OCI-LY7 (cell line): ENCODE measurements at regions not wholly inside any gene's neighbourhood (a gene's known extent, or its start where the extent isn't known, plus 50 kb on each side); places are given as distances from the start of the nearest gene placed in this dataset.

Experiments used
- BruUV-seq: library from RNA; stranded (reverse); fragments of 400-500 nt; replicated peaks from 2 replicates; lab custom pipeline; 2021; lab: Mats Ljungman, UMichigan
- CTCF ChIA-PET: fragments of 300-600 bp; sonication (Branson Sonifier 250); formaldehyde crosslinking; loops from one replicate; lab custom pipeline; 2022; ENCODE audit warnings: antibody characterized with exemption; ENCODE audit not compliant: unreplicated experiment; lab: Charles Lee
- POLR2A ChIA-PET: fragments of 300-600 bp; sonication (Branson Sonifier 250); formaldehyde crosslinking; loops from one replicate; lab custom pipeline; 2022; ENCODE audit warnings: antibody characterized with exemption; lab: Charles Lee
- DNase-seq: peaks from one replicate; pipeline ENCODE4 v3.0.0-alpha.2; 2015; ENCODE audit warnings: low spot score
- H2AFZ ChIP-seq: fragments of 200-600 bp; sonication (generic), shearing (Covaris generic); 2 replicates; pipeline ENCODE4 v1.6.1; 2014; ENCODE audit warnings: mild to moderate bottlenecking, antibody characterized with exemption, low read length, moderate library complexity
- H3K27ac ChIP-seq: fragments of 200-600 bp; sonication (generic); 2 replicates; pipeline ENCODE4 v1.5.1; 2014; ENCODE audit warnings: mixed run types, low read depth, mild to moderate bottlenecking, moderate library complexity, low read length, inconsistent platforms; ENCODE audit not compliant: poor library complexity, severe bottlenecking
- H3K36me3 ChIP-seq: fragments of 200-600 bp; sonication (generic); 2 replicates; pipeline ENCODE4 v1.6.1; 2014; ENCODE audit warnings: mild to moderate bottlenecking, antibody characterized with exemption, low read length, moderate library complexity, mixed read lengths; ENCODE audit not compliant: insufficient read depth
- H3K4me1 ChIP-seq: fragments of 200-600 bp; sonication (generic); 2 replicates; pipeline ENCODE4 v1.5.1; 2014; ENCODE audit warnings: mild to moderate bottlenecking, low read length; ENCODE audit not compliant: insufficient read depth, poor library complexity, severe bottlenecking
- H3K4me2 ChIP-seq: fragments of 200-600 bp; sonication (generic); 2 replicates; pipeline ENCODE4 v1.6.1; 2014; ENCODE audit warnings: mild to moderate bottlenecking, low read length
- H3K4me3 ChIP-seq: fragments of 200-600 bp; sonication (generic); 2 replicates; pipeline ENCODE4 v1.5.1; 2014; ENCODE audit warnings: mild to moderate bottlenecking, low read depth, low read length; ENCODE audit not compliant: poor library complexity, severe bottlenecking
- H3K79me2 ChIP-seq: fragments of 200-600 bp; sonication (generic); 2 replicates; pipeline ENCODE4 v1.6.1; 2016; ENCODE audit warnings: low read depth, mild to moderate bottlenecking, low read length, moderate library complexity, mixed read lengths; ENCODE audit not compliant: insufficient read depth
- H3K9me2 ChIP-seq: fragments of 200-600 bp; sonication (generic); 2 replicates; pipeline ENCODE4 v1.6.1; 2016; ENCODE audit warnings: mild to moderate bottlenecking, low read length, mixed read lengths; ENCODE audit not compliant: insufficient read depth
- H3K9me3 ChIP-seq: fragments of 200-600 bp; sonication (generic); 2 replicates; pipeline ENCODE4 v1.6.1; 2014; ENCODE audit warnings: mild to moderate bottlenecking, mixed run types, low read length, mixed read lengths
- H4K20me1 ChIP-seq: fragments of 200-600 bp; sonication (generic); 2 replicates; pipeline ENCODE4 v1.6.1; 2014; ENCODE audit warnings: mild to moderate bottlenecking, antibody characterized with exemption, low read length, moderate library complexity, mixed read lengths; ENCODE audit not compliant: insufficient read depth
- CTCF ChIP-seq: fragments of 200-600 bp; sonication (generic); conservative IDR thresholded peaks from 2 replicates; pipeline ENCODE4 v1.5.1; 2014; ENCODE audit warnings: mild to moderate bottlenecking, antibody characterized with exemption, low read length, moderate library complexity, mixed read lengths
- EZH2phosphoT487 ChIP-seq: fragments of 200-600 bp; sonication (generic); IDR thresholded peaks from 2 replicates; pipeline ENCODE4 v1.6.1; 2018; ENCODE audit warnings: low read depth, borderline replicate concordance, mild to moderate bottlenecking, mixed run types, antibody characterized with exemption, low read length, moderate library complexity, mixed read lengths
- intact Hi-C: fragments of 100-400 bp; cut with micrococcal nuclease; formaldehyde crosslinking; loops from one replicate; pipeline ENCODE4 v1.10.0; 2022; ENCODE audit not compliant: unreplicated experiment

GRCh38 chr6:48747471-48747870, 636.5 kb upstream of the PTCHD4 start:
- Histone ChIP-seq H3K36me3 (no peaks in the 10 kb centered on the region), H3K4me2 (no peak overlapping the region), H4K20me1 (no peaks in the 10 kb centered on the region), H2AFZ (no peak overlapping the region), H3K4me1 (no peaks in the 10 kb centered on the region), H3K9me3 (no peaks in the 10 kb centered on the region), H3K9me2 (no peaks in the 10 kb centered on the region), H3K27ac (no peak overlapping the region), H3K79me2 (no peaks in the 10 kb centered on the region), H3K4me3 (no peak overlapping the region)
- TF ChIP-seq EZH2phosphoT487 (no peak), CTCF (no peak)
- no TSS peak for BruUV-seq
- intact Hi-C loops = no loop called here
- no peak for DNase-seq
- CTCF ChIA-PET = no interaction called here
- POLR2A ChIA-PET = no interaction called here

- Histone ChIP-seq H3K27ac (no peak overlapping the region), H3K4me2 (no peak overlapping the region), H3K79me2 (no peaks in the 10 kb centered on the region), H3K36me3 (no peaks in the 10 kb centered on the region), H3K9me3 (no peaks in the 10 kb centered on the region), H4K20me1 (no peaks in the 10 kb centered on the region), H2AFZ (no peak overlapping the region), H3K4me1 (no peaks in the 10 kb centered on the region), H3K4me3 (no peak overlapping the region), H3K9me2 (no peaks in the 10 kb centered on the region)
- DNase-seq = no peak
- ChIA-PET POLR2A (no interaction called here), CTCF (no interaction called here)
- BruUV-seq = no TSS peak
- intact Hi-C loops = no loop called here
- TF ChIP-seq CTCF = no peak
- TF ChIP-seq EZH2phosphoT487 = no peak
Observed at GRCh38 chr6:48747040-48747439, 636.0 kb upstream of the PTCHD4 start.

GRCh38 chr6:48744948-48745347, 634.0 kb upstream of the PTCHD4 start:
- POLR2A ChIA-PET = no interaction called here
- Histone ChIP-seq H3K9me3 (no peaks in the 10 kb centered on the region), H4K20me1 (no peaks in the 10 kb centered on the region), H3K79me2 (no peaks in the 10 kb centered on the region), H3K4me3 (no peak overlapping the region), H3K4me2 (no peak overlapping the region), H3K9me2 (no peaks in the 10 kb centered on the region), H2AFZ (no peak overlapping the region), H3K36me3 (no peaks in the 10 kb centered on the region), H3K27ac (no peak overlapping the region), H3K4me1 (no peaks in the 10 kb centered on the region)
- BruUV-seq = no TSS peak
- CTCF ChIA-PET = no interaction called here
- no peak for DNase-seq
- TF ChIP-seq CTCF (no peak), EZH2phosphoT487 (no peak)
- intact Hi-C loops = no loop called here
